ENCODE measurements at regions not wholly inside any gene's neighbourhood (a gene's known extent, or its start where the extent isn't known, plus 50 kb on each side); places are given as distances from the start of the nearest gene placed in this dataset.
"Not testable (repeated sequence)": the region's sequence is repeated elsewhere in the genome, so short reads cannot be mapped to it uniquely, and the experiment has no call there.

DNA sequence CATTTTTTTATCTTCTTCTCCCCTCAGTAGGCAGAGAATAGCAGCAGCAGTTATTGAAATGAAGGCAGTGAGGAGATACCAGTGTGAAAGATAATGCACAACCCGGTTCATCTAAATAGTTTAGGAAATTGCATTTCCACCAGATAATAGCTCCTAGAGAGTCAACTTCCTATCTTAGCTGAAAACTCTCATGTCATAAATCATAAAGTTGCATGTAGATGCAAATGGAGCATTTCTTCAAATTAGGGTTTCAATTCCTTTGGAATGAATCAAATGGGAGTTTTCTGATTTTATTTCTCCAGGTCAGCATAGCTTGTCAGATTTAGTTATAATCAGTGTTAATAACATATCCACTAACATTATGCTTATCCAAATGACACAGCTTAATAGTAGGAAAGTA, 335.3 kb downstream of the CNTNAP4 start:
- no peak for DNase-seq

DNA sequence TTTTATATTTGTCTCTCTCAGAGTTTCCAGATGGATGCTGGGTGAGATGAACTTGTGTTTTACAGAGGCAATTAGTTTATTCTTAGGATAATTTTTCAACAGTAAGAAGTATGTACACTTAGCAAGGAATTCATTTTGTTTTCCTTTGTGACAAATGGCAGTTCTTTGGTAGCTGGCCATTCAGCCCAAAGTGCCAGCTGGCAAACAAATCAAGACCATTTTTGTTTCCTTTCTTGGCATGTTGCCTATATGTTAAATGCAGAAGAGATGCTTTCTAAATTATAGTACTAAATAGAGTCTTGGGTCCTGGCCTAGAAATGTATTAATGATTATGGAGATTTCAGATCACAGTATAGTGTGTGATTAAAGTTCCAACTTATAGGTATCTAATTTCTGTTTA, 337.1 kb downstream of the CNTNAP4 start:
- no peak for DNase-seq

DNA sequence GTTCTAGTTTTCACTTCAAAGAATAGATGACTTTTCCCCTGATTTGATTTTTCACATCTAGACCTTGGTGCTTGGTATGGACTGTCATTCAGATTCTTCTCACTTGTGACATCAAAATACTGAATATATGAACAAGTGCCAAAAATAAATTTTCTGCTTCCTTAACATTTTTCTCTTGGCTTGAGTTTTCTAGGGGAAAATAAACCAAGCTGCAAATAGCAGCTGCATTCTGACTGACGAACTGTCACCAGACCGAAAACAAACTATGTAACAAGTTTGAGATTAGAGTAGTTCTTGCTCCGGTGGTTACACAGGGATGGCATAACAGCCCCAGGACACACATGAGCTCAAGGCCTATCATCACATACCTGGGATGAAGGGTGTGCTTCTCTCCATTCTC, 345.7 kb downstream of the CNTNAP4 start:
- DNase-seq, result no peak

GRCh38 chr16:76634847-76635697, 357.9 kb downstream of the CNTNAP4 start:
- peak; percentile 1 for DNase-seq

DNA sequence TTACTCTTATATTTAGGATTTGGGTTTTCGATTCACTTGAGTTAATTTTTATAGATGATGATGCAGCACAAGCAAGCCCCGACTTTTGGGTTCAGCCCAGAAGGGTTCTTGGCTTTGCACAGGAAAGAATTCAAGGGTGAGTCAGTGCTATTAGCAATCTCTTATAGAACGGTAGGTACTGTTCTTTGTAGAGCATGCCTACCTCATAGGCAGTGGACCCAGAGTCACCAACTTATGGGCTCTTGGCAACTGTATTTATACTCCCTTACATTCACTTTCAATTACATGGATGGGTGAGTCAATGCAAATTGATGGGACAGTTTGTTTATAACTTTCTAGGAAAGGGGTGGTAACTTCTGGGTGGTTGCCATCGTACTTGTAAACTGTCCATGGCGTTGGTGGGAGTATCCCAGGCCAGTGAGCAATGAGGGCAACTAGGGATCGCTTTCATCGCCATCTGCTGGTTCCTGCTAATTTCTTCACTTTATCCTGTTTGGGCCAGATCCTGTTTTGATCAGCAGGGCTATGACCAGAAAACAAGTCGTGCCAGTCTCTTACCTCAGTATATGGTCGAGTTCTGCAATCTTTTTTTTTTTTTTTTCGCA, 362.6 kb downstream of the CNTNAP4 start:
- no peak for DNase-seq

DNA sequence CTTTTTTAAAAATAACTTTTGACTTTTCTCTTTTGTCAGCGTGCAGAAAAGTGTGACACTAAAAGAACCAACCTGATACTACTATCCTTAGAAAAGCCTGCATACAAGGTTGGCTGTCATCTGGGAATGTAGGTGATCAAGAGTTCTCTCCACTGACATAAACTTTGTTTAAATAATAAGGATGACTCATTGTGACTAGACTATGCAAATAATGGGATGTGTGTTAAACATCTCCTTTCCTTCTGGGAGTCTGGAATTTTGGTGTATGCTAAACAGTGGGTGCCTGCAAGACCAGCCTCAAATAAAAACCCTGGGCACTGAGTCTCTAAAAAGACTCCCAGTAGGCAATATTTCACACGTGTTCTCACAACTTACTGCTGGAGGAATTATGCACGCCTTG, 373.4 kb downstream of the CNTNAP4 start:
- DNase-seq, result no peak

- DNase-seq, result no peak
Observed at GRCh38 chr16:76653390-76654026, 376.3 kb downstream of the CNTNAP4 start.

GRCh38 chr16:76654088-76654820, 377.1 kb downstream of the CNTNAP4 start:
- no peak for DNase-seq

DNA sequence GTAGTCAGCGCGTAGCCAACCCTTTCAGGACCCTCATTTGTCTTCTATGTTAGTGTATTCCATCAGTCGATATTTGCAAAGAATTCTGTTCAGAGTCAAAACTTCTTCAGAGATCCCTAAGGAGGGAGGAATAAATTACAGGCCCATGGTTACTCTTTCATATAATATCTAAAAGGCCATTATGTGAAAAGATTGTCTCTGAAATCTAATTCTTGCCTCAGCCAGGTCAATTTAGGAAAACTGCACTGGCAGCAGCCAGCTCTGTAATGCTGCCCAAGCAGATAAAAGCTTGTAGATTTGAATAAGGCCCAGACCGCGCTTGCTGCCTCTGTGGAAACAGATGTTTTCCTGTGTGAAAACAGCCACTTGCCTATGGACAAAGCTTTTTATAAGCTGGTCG, 379.8 kb downstream of the CNTNAP4 start:
- no peak for DNase-seq

DNA sequence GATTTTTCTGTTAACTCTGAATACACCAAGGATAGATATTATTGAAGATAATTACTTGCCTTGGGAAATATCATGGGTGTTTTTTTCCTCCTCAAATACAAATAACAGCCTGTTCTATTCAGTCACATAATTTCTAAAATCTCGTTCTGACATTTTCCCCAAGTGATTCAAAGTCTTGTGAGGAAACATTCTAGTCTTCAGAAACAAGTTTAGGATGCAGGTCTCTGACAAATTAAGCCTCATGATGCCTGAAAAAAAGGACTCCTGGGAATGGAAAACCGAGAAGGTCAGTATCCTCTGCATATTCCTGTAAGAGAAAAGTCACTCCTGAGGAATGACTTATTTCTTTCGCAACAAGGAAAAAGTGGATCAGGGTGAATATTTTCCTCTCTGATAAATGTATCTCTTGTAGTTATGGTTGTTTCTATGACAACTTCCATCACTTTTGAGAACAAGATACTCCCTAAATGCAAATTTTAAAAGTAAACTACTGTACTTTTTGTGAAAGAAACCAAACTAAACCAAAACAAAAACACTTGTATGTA, 384.6 kb downstream of the CNTNAP4 start:
- no peak for DNase-seq

DNA sequence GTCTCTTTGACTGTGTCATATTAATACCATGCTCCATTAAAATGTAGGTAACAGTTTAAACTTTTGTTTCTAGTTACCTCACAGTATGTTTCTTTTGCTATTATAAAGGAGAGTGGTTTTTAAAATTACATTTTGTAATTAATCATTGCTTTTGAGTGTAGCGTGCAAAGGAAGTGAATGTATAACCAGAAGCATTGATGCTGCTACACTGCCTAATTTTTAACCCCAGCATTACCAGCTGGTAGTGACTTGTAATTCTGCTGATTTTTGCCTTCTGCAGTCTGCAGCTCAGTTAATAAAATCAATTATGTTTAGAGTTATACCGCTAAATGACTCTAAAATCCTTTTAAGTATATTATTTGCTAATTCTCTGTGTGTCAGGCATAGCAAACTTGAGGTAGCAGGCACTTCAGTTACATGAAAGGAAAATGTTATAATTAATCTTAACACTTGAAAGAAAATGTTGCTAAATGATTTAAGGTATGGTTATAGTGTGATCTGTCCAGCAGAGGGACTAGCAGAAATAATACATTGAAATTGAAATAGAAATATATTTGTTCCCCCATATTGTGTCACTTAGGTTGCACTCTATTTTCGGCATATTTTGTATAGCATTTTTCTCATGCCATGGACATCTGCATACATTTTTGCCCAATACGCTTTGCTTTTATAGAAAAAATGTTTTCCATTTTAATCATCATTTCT, 388.5 kb downstream of the CNTNAP4 start:
- DNase-seq, result no peak

DNA sequence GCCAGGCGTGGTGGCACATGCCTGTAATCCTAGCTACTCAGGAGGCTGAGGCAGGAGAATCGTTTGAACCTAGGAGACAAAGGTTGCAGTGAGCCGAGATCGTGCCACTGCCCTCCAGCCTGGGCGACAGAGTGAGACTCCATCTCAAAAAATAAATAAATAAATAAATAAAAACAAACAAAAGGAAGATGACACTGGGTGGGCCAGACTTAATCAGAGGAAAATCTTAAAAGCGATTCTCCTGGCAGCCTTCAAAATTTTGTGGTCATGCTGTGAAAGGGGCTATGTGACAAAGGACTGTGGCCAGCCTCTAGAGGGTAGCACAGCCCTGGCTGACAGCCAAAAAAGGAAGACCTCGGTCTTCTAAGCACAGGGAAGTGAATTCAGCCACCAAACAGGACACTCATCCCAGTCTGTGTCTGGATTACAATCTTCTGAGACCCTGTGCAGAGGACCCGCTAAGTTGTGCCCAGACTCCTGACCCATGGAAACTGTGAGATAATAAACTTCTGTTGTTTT, 391.1 kb downstream of the CNTNAP4 start:
- DNase-seq, result no peak

GRCh38 chr16:76669288-76669687, 392.1 kb downstream of the CNTNAP4 start:
- no peak for DNase-seq

DNA sequence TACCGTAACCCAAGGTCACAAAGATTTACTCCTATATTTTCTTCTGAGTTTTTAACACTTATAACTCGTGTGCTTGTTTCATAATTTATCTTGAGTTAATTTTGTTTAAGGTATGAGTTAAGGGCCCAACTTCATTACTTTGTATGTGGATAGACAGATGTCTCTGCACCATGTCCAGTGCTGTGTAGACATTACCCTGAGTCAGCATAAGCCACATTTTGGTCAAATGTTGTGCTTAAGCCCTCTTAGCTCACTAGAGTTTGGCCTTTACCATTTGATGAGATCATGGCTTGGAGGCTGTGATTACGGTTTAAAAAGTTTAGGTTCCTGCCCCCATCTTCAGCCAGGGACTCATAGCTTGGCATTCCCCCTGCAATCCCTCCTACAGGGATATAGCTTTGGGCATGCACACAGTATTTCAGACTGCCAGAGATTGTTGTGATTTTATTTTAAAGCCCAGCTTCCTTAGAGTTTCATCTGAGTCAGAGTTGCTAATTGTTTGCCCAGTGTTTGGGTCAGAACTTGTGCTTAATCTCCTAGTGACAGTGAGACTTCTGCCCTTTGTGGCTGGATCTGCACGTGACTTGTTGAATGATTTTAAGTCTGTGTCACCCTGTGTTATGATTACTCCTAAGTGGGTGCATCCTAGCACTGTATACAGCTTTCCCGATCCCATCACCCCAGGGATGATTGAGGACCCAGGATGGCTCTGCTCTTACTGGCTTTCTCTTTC, 393.1 kb downstream of the CNTNAP4 start:
- DNase-seq, result no peak

GRCh38 chr16:76676356-76676755, 399.2 kb downstream of the CNTNAP4 start:
- DNase-seq, result no peak

GRCh38 chr16:76681296-76681695, 404.1 kb downstream of the CNTNAP4 start:
- no peak for DNase-seq

- DNase-seq, result no peak
Observed at GRCh38 chr16:76683051-76683450, 405.9 kb downstream of the CNTNAP4 start.

- DNase-seq, result no peak
Observed at GRCh38 chr16:76696876-76697275, 419.7 kb downstream of the CNTNAP4 start.

DNA sequence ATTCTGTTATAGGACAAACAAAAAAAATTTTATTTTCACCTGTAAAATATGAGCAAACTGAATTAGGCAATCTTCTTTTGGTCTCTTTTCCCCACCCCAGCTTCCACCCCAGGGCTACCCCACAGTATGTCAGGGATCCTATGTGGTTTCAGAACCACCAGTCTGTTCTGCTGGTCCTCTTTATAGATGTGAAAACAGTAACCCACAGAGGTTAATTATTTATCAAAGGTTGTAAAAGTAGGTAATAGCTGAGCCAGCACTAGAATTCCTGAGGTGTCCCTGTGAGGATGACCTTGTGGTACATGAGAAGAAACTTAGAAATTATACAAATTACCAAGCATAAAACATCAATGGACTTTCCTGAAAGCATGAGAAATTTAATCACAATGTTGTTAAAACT, 428.7 kb downstream of the CNTNAP4 start:
- no peak for DNase-seq

DNA sequence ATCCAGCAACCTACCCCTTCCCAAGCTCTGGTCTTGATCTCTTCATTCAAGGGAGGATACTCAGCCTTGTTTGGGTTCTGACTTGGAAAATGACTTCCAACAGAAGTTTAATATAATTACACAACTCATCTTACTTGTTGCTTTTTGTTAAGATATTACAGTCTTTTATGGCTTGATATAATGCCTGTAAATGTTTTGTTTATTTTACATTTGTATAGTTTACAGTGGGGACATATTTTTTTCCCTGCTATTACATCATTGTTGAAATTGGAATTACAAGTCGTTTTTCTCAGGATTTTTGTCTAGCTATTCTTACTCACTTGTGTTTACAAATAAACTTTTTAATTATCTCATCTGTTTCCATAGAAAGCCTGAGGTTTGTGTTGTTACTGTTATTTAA, 436.0 kb downstream of the CNTNAP4 start:
- DNase-seq, result no peak

DNA sequence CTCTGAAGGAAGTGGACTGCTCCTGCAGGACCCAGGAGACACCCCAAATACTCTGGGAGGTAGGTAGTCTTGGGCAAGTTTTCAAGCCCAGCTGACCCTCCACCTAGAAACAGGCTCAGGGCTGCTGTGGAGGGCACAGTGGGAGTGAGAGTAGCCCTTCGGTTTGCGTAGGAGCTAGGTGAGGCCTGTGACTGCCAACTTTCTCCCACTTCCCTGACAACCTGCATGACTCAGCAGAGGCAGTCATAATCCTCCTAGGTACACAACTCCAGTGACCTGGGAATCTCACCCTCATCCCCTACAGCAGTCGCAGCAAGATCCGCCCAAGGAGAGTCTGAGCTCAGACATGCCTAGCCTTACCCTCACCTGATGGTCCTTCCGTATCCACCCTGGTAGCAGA, 439.1 kb downstream of the CNTNAP4 start:
- DNase-seq, result not testable (repeated sequence)

DNA sequence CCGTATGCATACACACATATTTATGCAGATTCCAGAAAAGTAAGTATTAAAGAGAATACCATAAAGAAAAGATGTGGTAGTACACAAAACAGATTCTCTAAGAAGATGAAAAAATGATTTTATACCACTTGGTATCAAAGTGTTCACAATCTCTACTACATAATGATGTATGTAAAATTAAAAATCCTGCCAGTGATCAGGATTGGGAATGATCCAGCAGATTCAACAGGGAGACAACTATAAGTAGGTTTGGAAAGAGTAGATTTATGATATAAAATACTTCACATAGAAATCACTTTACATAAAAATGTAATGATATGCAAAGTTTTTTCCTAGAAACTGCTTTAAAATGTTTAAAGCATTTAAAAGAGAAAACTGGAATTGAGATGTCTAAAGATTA, 447.0 kb downstream of the CNTNAP4 start:
- DNase-seq, result no peak

Data from CD4-positive, alpha-beta T cell treated with Interleukin-4 for 4 hours (primary cell).